ENCODE measurements at regions not wholly inside any gene's neighbourhood (a gene's known extent, or its start where the extent isn't known, plus 50 kb on each side); places are given as distances from the start of the nearest gene placed in this dataset.
"Not testable (repeated sequence)": the region's sequence is repeated elsewhere in the genome, so short reads cannot be mapped to it uniquely, and the experiment has no call there.

DNA sequence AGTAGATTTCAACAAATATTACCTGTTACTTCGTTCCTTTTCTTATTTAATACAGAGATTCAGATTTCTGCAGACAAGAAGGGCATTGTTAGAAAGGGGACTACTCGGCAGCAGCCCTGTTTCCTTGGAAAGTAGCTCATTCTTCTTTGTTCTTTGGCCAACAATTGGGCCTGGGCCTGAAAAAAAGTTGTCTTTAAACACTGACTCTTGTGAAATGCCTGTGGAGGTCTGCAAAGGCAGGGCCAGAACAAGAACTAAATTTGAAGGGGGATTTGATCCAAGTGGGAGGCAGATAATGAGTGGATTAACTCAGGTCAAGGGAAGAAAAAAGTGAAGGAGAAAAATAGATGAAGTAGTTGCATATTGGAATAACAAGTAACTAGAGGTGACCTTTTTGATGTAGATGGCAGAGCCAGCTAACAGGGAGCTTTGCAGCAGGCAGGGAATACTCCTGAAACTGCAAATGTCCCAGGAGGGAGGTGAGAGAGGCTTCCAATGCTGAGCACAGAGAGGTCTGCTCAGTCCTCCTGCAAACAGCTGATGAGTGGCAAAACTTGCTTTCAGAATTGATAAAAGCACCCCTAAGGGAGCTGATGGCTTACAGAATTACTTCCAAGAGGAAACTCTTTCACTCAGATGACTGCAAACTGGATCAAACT, 393.2 kb upstream of the HS3ST1 start:
- TF ChIP-seq, protein P1, sequence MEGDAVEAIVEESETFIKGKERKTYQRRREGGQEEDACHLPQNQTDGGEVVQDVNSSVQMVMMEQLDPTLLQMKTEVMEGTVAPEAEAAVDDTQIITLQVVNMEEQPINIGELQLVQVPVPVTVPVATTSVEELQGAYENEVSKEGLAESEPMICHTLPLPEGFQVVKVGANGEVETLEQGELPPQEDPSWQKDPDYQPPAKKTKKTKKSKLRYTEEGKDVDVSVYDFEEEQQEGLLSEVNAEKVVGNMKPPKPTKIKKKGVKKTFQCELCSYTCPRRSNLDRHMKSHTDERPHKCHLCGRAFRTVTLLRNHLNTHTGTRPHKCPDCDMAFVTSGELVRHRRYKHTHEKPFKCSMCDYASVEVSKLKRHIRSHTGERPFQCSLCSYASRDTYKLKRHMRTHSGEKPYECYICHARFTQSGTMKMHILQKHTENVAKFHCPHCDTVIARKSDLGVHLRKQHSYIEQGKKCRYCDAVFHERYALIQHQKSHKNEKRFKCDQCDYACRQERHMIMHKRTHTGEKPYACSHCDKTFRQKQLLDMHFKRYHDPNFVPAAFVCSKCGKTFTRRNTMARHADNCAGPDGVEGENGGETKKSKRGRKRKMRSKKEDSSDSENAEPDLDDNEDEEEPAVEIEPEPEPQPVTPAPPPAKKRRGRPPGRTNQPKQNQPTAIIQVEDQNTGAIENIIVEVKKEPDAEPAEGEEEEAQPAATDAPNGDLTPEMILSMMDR (IDR thresholded peaks at IDR 0.05): no peak
- no peaks in the 10 kb centered on the region for H3K36me3 ChIP-seq
- DNase-seq: no peak
- no peak overlapping the region for H3K4me3 ChIP-seq
- H3K4me1 ChIP-seq: no peaks in the 10 kb centered on the region
- H3K9me3 ChIP-seq: peaks cover 0 to 3% (median 0%) of the 10 kb centered on the region in 11 donors
- H3K27me3 ChIP-seq: no peaks in the 10 kb centered on the region
- intact Hi-C loops (cut with DNase I): no loop called here
- no peak for ATAC-seq
- H3K27ac ChIP-seq: no peak overlapping the region
- 38 to 51% methylated on average over 2 of the region's 2 CpGs for WGBS, 2 donors

DNA sequence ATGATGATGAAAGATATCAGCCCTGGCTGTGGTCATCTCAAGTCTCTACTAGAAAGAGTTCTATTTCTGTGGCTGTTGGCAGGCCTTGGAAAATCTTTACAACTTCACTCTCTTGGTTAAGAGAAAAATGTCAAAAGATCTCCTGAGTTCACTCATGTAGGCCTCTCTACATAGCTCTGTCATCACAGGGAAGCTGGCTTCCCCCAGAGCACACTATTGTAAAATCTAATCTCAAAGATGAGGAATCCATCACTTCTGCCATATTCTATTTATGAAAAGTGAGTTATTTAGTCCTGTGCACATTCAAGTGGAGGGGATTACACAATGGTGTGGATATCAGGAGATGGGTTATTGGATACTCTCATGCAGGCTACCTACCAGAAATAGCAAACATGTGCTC, 388.4 kb upstream of the HS3ST1 start:
- ATAC-seq (peak in 2 of 8 donors; percentile 44 to 62), DNase-seq (no peak)
- intact Hi-C loops (cut with DNase I): no loop called here

DNA sequence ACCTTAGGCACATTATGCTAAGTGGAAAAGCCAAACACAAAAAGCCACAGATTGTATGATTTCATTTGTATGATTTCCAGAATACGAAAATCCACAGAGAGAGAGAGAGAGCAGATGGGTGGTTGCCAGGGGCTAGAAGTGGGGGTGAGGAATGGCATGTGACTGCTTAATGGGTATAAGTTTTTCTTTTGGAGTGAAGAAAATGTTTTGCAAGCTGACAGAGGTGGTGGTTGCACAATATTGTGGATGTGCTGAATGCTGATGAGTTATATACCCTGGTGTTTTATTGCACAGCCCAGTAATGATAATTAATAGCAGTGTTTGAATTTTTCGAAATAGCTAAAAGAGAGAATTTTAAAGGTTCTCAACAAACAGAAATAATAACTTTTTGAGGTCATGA, 386.1 kb upstream of the HS3ST1 start:
- H3K9me3 ChIP-seq: no peaks in the 10 kb centered on the region
- intact Hi-C loops (cut with DNase I): no loop called here
- no peaks in the 10 kb centered on the region for H3K27me3 ChIP-seq
- H3K4me3 ChIP-seq: no peak overlapping the region
- H3K36me3 ChIP-seq: no peaks in the 10 kb centered on the region
- no peak for DNase-seq
- no peak for ATAC-seq
- TF ChIP-seq, protein P1 (IDR thresholded peaks at IDR 0.05): no peak
- no peak overlapping the region for H3K27ac ChIP-seq
- 83 to 89% methylated on average over 2 of the region's 2 CpGs for WGBS, 2 donors
- no peaks in the 10 kb centered on the region for H3K4me1 ChIP-seq

More for the DNA sequence above, 388.4 kb upstream of the HS3ST1 start:
- TF ChIP-seq, protein P1 (IDR thresholded peaks at IDR 0.05): no peak
- H3K4me1 ChIP-seq: no peaks in the 10 kb centered on the region
- H3K27me3 ChIP-seq: no peaks in the 10 kb centered on the region
- no peaks in the 10 kb centered on the region for H3K36me3 ChIP-seq
- H3K9me3 ChIP-seq: no peaks in the 10 kb centered on the region
- no peak overlapping the region for H3K4me3 ChIP-seq
- H3K27ac ChIP-seq: no peak overlapping the region

DNA sequence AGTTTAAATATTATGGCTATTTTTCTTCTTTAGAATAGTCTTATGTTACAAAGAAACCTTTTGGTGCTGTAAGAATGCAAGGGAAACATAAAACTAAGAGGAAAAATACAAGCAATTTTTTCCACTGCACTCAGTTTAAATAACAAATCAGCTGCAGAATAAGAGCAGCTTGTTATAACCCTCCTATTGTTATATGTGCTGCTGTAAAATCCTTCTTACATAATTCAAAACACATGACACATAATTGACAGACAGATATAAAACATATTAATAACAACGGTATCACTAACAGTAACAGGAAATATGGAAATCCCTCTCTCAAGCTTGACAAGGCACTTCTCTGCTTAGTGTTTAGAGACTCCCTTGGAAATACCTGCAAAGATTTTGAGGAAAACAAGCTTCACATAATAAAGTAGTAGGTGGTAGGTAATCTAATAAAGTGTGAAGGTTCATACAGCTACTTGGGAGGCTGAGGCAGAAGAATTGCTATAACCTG, 385.3 kb upstream of the HS3ST1 start:
- WGBS, 2 donors: 22 to 26% methylated on average over 1 of the region's 1 CpG
- no peaks in the 10 kb centered on the region for H3K9me3 ChIP-seq
- ATAC-seq (no peak), DNase-seq (no peak)
- intact Hi-C loops (cut with DNase I): no loop called here
- H3K4me3 ChIP-seq: no peak overlapping the region
- no peaks in the 10 kb centered on the region for H3K4me1 ChIP-seq
- no peaks in the 10 kb centered on the region for H3K36me3 ChIP-seq
- TF ChIP-seq, protein P1 (IDR thresholded peaks at IDR 0.05): no peak
- no peaks in the 10 kb centered on the region for H3K27me3 ChIP-seq
- no peak overlapping the region for H3K27ac ChIP-seq

DNA sequence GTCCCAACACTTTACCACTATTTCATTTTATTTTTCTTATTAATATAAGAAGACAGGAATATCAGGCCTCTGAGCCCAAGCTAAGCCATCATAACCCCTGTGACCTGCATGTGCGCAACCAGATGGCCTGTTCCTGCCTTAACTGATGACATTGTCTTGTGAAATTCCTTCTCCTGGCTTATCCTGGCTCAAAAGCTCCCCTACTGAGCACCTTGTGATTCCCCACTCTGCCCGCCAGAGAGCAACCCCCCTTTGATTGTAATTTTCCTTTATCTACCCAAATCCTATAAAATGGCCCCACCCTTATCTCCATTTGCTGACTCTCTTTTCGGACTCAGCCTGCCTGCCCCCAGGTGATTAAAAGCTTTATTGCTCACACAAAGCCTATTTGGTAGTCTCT, 382.8 kb upstream of the HS3ST1 start:
- H3K9me3 ChIP-seq; H3K4me3 ChIP-seq; H3K27ac ChIP-seq; DNase-seq; H3K36me3 ChIP-seq; intact Hi-C loops (cut with DNase I); ATAC-seq; H3K27me3 ChIP-seq; H3K4me1 ChIP-seq: not testable (repeated sequence)
- WGBS, 2 donors: 89 to 91% methylated on average over 3 of the region's 3 CpGs
